Nephron progenitor cell (in vitro differentiated cells): ENCODE measurements at regions not wholly inside any gene's neighbourhood (a gene's known extent, or its start where the extent isn't known, plus 50 kb on each side); places are given as distances from the start of the nearest gene placed in this dataset.

Experiments
- DNase-seq: peaks from one replicate; pipeline ENCODE4 v3.0.0; 2021
- H3K27ac Mint-ChIP-seq: 2 replicates; pipeline ENCODE4 v1.8.0; 2021; ENCODE audit warnings: mild to moderate bottlenecking, moderate library complexity, mixed read lengths
- H3K27me3 Mint-ChIP-seq: 2 replicates; pipeline ENCODE4 v1.8.0; 2021; ENCODE audit warnings: mild to moderate bottlenecking, low read depth, mixed read lengths; ENCODE audit not compliant: poor library complexity
- H3K36me3 Mint-ChIP-seq: 2 replicates; pipeline ENCODE4 v1.8.0; 2021; ENCODE audit warnings: low read depth, mixed read lengths
- H3K4me1 Mint-ChIP-seq: 2 replicates; pipeline ENCODE4 v1.8.0; 2021; ENCODE audit warnings: mixed read lengths
- H3K4me3 Mint-ChIP-seq: 2 replicates; pipeline ENCODE4 v1.8.0; 2021; ENCODE audit warnings: mild to moderate bottlenecking, moderate library complexity, mixed read lengths
- H3K9me3 Mint-ChIP-seq: 2 replicates; pipeline ENCODE4 v1.8.0; 2021; ENCODE audit warnings: mild to moderate bottlenecking, moderate library complexity, mixed read lengths
- CTCF ChIP-seq: fragments of 200-600 bp; sonication (generic); IDR thresholded peaks from 2 replicates; pipeline ENCODE4 v1.5.0; 2021; ENCODE audit warnings: antibody characterized with exemption

GRCh38 chr10:88211230-88211629 lies 347.8 kb downstream of the PTEN start:
- no peak for DNase-seq
- H3K4me1 Mint-ChIP-seq: peaks cover 8% of the 10 kb centered on the region
- no peak overlapping the region for H3K4me3 Mint-ChIP-seq

GRCh38 chr10:88212069-88212468 lies 348.6 kb downstream of the PTEN start:
- Mint-ChIP-seq H3K4me3 (no peak overlapping the region), H3K9me3 (no peaks in the 10 kb centered on the region), H3K36me3 (no peaks in the 10 kb centered on the region), H3K4me1 (peaks cover 4% of the 10 kb centered on the region), H3K27ac (no peak overlapping the region), H3K27me3 (no peaks in the 10 kb centered on the region)
- TF ChIP-seq CTCF: no peak
- no peak for DNase-seq

More at GRCh38 chr10:88211230-88211629, 347.8 kb downstream of the PTEN start:
- no peaks in the 10 kb centered on the region for H3K9me3 Mint-ChIP-seq
- H3K27ac Mint-ChIP-seq: no peak overlapping the region
- no peaks in the 10 kb centered on the region for H3K36me3 Mint-ChIP-seq
- no peak for TF ChIP-seq CTCF
- no peaks in the 10 kb centered on the region for H3K27me3 Mint-ChIP-seq

- Mint-ChIP-seq H3K4me1 (no peaks in the 10 kb centered on the region), H3K4me3 (no peak overlapping the region), H3K36me3 (no peaks in the 10 kb centered on the region), H3K9me3 (no peaks in the 10 kb centered on the region), H3K27ac (no peak overlapping the region), H3K27me3 (no peaks in the 10 kb centered on the region)
- DNase-seq: no peak
- TF ChIP-seq CTCF: no peak
Measured at GRCh38 chr10:88213065-88213605, 349.7 kb downstream of the PTEN start.

- TF ChIP-seq CTCF: no peak
- Mint-ChIP-seq H3K27ac (no peak overlapping the region), H3K27me3 (no peaks in the 10 kb centered on the region), H3K4me3 (no peak overlapping the region), H3K9me3 (no peaks in the 10 kb centered on the region), H3K36me3 (no peaks in the 10 kb centered on the region), H3K4me1 (peaks cover 8% of the 10 kb centered on the region)
- no peak for DNase-seq
Measured at GRCh38 chr10:88216976-88217375, 353.6 kb downstream of the PTEN start.

- Mint-ChIP-seq H3K36me3 (no peaks in the 10 kb centered on the region), H3K27ac (no peak overlapping the region), H3K9me3 (no peaks in the 10 kb centered on the region), H3K4me3 (no peak overlapping the region), H3K27me3 (no peaks in the 10 kb centered on the region), H3K4me1 (peaks cover 17% of the 10 kb centered on the region)
- no peak for DNase-seq
- no peak for TF ChIP-seq CTCF
Measured at GRCh38 chr10:88218362-88218761, 354.9 kb downstream of the PTEN start.

GRCh38 chr10:88219753-88220152 lies 356.3 kb downstream of the PTEN start:
- TF ChIP-seq CTCF: no peak
- no peaks in the 10 kb centered on the region for H3K27me3 Mint-ChIP-seq
- peaks cover 17% of the 10 kb centered on the region for H3K4me1 Mint-ChIP-seq
- no peak overlapping the region for H3K27ac Mint-ChIP-seq
- no peak for DNase-seq
- H3K9me3 Mint-ChIP-seq: no peaks in the 10 kb centered on the region
- no peaks in the 10 kb centered on the region for H3K36me3 Mint-ChIP-seq
- H3K4me3 Mint-ChIP-seq: no peak overlapping the region
